ENCODE measurements at regions not wholly inside any gene's neighbourhood (a gene's known extent, or its start where the extent isn't known, plus 50 kb on each side); places are given as distances from the start of the nearest gene placed in this dataset.

DNA sequence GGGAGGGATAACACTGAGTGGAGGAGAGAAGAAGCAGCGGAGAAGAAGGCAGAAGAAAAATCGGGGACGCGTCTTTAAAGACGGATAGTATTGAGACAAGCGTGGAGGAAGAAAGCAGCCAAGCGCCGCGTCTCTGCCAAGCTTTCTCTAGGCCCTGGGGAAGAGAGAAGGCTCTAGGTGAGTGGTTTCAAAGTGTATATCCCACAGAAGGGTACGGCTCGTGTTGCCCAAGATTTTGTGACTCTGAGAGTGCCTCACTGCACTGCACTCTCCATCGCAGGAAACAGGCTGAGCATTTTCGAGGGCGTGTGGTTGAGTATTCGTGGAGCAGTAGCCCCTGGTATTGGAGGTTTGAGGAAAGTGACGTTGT, 185.4 kb downstream of the TRIM27 start:
- no peak overlapping the region for H3K27ac Mint-ChIP-seq
- H3K4me1 Mint-ChIP-seq: no peaks in the 10 kb centered on the region
- CTCF ChIA-PET: no interaction called here
- peaks cover 22% of the 10 kb centered on the region for H3K9me3 Mint-ChIP-seq
- H3K36me3 Mint-ChIP-seq (ENCODE audit: low read depth): no peaks in the 10 kb centered on the region
- no peak for DNase-seq
- intact Hi-C loops (cut with micrococcal nuclease): loop anchor here (10.0 kb wide), 1 partner anchor 66 kb away; no protein-coding TSS in a partner anchor
- POLR2A ChIA-PET: no interaction called here
- TF ChIP-seq, protein P1, sequence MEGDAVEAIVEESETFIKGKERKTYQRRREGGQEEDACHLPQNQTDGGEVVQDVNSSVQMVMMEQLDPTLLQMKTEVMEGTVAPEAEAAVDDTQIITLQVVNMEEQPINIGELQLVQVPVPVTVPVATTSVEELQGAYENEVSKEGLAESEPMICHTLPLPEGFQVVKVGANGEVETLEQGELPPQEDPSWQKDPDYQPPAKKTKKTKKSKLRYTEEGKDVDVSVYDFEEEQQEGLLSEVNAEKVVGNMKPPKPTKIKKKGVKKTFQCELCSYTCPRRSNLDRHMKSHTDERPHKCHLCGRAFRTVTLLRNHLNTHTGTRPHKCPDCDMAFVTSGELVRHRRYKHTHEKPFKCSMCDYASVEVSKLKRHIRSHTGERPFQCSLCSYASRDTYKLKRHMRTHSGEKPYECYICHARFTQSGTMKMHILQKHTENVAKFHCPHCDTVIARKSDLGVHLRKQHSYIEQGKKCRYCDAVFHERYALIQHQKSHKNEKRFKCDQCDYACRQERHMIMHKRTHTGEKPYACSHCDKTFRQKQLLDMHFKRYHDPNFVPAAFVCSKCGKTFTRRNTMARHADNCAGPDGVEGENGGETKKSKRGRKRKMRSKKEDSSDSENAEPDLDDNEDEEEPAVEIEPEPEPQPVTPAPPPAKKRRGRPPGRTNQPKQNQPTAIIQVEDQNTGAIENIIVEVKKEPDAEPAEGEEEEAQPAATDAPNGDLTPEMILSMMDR (IDR thresholded peaks at IDR 0.05): no peak
- ATAC-seq (ENCODE audit: low read depth): no peak
- H3K27me3 Mint-ChIP-seq: peaks cover 60% of the 10 kb centered on the region
- H3K4me3 Mint-ChIP-seq: no peak overlapping the region

DNA sequence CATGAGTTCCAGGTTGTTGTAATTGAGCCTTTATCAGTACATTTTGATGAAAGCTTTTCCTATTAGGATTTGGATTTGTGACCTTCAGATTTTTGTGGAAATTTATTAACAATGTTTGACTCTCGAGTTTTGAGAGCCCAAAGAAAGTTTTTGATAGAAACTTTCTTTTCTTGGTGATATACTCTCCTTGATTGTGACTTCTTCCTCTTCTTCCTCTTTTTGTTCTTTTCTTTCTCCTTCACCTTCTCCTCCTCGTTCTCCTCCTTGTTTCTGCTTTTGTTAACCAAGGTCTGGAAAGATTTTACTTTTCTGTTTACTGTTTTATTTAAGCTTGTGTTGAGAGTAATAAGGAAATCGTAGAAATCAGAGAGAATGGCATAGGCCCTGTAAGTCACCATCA, 182.4 kb downstream of the TRIM27 start:
- peaks cover 17% of the 10 kb centered on the region for H3K9me3 Mint-ChIP-seq
- TF ChIP-seq, protein P1 (IDR thresholded peaks at IDR 0.05): no peak
- DNase-seq (no peak), ATAC-seq (ENCODE audit: low read depth) (no peak)
- H3K27ac Mint-ChIP-seq: no peak overlapping the region
- ChIA-PET CTCF (no interaction called here), POLR2A (no interaction called here)
- no peak overlapping the region for H3K4me3 Mint-ChIP-seq
- peaks cover 44% of the 10 kb centered on the region for H3K27me3 Mint-ChIP-seq
- H3K36me3 Mint-ChIP-seq (ENCODE audit: low read depth): no peaks in the 10 kb centered on the region
- intact Hi-C loops (cut with micrococcal nuclease): no loop called here
- H3K4me1 Mint-ChIP-seq: no peaks in the 10 kb centered on the region

DNA sequence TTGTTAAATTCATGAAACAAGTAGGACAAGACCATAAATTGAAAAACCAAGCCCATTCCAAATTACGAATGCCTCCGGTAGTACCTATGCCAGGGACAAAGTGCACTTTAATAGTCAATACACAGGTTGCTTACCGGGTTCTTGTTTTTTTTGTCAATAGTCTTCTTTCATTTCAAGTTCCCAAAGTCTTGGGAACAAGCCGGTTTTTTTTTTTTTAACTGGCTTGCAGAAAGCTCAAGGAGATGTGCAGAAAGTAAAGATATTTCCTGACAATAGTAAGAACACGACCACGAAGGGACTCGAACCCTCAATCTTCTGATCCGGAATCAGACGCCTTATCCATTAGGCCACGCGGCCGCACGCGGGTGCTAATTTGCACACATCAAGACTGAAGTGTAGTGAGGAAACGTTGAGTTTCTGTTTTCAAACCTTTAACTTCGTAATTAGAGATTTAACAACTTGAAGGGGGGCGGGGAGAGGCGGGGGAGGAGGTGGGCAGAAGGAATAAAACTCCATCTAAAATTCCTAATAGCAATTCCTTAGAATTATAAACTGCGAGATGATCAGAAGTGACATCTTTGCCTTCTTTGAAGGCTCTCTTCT, 181.0 kb downstream of the TRIM27 start:
- ChIA-PET POLR2A (no interaction called here), CTCF (no interaction called here)
- intact Hi-C loops (cut with micrococcal nuclease): no loop called here
- DNase-seq (no peak), ATAC-seq (ENCODE audit: low read depth) (no peak)
- Mint-ChIP-seq H3K4me1 (no peaks in the 10 kb centered on the region), H3K36me3 (ENCODE audit: low read depth) (no peaks in the 10 kb centered on the region), H3K4me3 (no peak overlapping the region), H3K27me3 (peaks cover 44% of the 10 kb centered on the region), H3K9me3 (peaks cover 8% of the 10 kb centered on the region), H3K27ac (no peak overlapping the region)
- TF ChIP-seq, protein P1 (IDR thresholded peaks at IDR 0.05): no peak

DNA sequence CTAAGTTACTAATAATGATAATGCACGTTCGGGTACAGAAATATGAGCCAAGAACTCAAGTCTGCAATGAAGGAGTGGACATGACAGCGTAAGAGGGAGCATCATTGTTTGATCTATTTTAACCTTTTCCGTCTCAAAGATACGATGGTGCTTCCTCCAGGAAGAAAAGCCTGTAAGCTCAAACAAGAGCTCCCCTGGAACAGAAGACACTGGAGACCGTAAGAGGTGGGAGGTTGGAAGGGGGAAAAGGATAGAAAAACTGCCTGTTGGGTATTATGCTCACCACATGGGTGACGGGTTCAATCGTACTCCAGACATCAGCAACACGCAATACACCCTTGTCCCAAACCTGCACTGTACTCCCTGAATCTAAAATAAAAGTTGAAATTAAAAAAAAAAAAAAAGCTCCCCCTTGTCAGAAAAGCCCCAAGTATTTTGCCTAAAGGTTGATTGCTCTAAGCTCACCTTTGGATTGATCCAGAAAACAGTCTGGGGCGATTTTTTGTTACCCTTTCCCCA, 180.5 kb downstream of the TRIM27 start:
- Mint-ChIP-seq H3K9me3 (peaks cover 7% of the 10 kb centered on the region), H3K4me3 (no peak overlapping the region), H3K27me3 (peaks cover 40% of the 10 kb centered on the region), H3K27ac (no peak overlapping the region), H3K36me3 (ENCODE audit: low read depth) (no peaks in the 10 kb centered on the region), H3K4me1 (no peaks in the 10 kb centered on the region)
- DNase-seq (no peak), ATAC-seq (ENCODE audit: low read depth) (no peak)
- CTCF ChIA-PET: no interaction called here
- TF ChIP-seq, protein P1 (IDR thresholded peaks at IDR 0.05): no peak
- intact Hi-C loops (cut with micrococcal nuclease): no loop called here
- POLR2A ChIA-PET: no interaction called here

DNA sequence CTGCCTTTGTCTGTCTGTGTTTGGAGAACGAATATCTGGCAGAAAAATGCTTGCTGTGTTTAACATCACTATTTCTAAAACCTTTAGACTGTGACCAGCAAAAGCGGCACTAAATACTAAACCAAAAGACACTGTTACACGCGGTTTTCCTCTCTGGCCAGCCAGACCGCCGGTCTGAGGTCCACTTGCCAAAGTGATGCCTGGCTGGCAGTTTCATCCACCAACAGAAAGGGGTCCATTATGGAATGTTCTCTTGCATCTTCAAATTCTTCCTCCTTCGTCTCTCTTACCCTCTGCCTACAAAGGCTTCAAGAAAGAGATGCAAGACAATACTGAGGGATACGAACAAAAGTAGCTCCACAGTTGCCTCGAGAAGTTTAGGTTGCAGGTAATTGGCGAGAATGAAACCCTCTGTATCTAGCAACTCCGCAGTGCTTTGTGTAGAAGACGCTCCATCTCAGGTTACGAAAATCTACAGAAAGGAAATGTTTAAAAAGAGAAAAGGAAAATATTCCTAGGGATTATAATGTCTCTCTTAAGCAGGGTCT, 176.6 kb downstream of the TRIM27 start:
- Mint-ChIP-seq H3K4me3 (no peak overlapping the region), H3K9me3 (peaks cover 6% of the 10 kb centered on the region), H3K27ac (no peak overlapping the region), H3K4me1 (no peaks in the 10 kb centered on the region), H3K36me3 (ENCODE audit: low read depth) (no peaks in the 10 kb centered on the region), H3K27me3 (peaks cover 36% of the 10 kb centered on the region)
- TF ChIP-seq, protein P1 (IDR thresholded peaks at IDR 0.05): no peak
- CTCF ChIA-PET: no interaction called here
- intact Hi-C loops (cut with micrococcal nuclease): no loop called here
- ATAC-seq (ENCODE audit: low read depth) (no peak), DNase-seq (no peak)
- POLR2A ChIA-PET: no interaction called here

Measured in activated B cell treated with CpG ODN at 0.5 μM for 24 hours (primary cell).